HG03066 (cell line): ENCODE measurements at regions not wholly inside any gene's neighbourhood (a gene's known extent, or its start where the extent isn't known, plus 50 kb on each side); places are given as distances from the start of the nearest gene placed in this dataset.
A peak's percentile ranks its signal among the peaks of the same experiment; 100 is the strongest.

Experiments
- ATAC-seq: cut with Tn5 transposase; IDR thresholded peaks from one replicate; pipeline ENCODE4 v1.9.1; 2021; ENCODE audit warnings: low read depth; ENCODE audit not compliant: unreplicated experiment

DNA sequence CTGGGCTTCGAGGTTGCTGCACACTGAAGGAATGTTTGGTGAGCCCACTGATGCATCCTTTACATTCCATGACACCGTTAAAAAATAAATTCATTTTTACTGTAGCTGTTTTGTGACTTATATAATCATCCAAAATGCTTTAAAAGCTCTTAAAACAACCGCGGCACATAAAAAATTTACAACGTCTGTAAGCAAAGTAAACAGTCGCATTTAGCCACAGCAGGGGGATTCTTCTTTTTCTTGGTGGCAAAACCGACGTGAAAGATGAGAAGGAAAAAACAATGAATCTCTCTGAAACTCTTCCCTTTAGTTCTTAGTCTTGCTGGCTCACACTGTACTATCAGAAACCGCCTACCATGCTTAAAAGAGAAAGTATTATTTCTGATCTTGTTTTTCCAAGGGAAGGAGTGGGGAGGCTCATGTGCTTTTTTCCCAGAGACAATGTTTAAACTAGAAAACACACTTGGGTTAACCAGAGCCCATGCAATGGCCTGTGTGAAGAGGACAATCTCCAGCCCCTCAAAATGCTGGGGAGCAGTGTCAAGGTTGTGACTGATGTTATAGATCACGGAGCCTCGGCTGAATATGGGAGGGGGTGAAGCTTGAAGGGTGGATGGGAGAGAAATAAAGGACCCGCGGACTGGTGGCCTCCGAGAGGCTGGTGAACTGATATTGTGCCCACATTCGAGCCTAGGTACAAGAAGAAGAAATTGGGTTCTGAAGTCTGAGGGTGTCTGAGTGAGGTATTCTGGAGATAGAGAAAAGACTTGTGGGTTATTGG lies 91.1 kb downstream of the IRF8 start:
- ATAC-seq, result no peak

GRCh38 chr16:85990861-85991301 lies 91.9 kb downstream of the IRF8 start:
- ATAC-seq, result no peak

DNA sequence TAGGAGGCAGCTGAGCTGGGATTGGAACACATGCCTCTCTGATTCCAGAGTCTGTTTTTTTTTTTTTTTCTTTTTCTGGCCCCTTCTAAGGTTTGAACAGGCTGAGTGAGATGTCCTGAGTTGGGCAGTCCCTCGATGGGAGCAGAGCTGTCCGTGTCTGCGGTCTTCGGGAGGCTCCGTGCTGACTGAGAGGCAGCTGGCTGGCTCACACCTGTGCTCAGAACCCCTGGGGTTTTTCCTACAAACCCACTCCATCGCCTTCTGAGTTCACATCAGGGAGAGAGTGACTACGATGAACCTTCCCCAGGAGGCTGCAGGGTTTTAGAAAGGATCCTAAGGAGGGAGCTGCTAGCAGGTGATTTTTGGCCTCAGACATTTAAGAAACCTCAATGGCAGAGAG lies 92.5 kb downstream of the IRF8 start:
- no peak for ATAC-seq

GRCh38 chr16:85991856-85992255 lies 92.9 kb downstream of the IRF8 start:
- no peak for ATAC-seq

- ATAC-seq, result no peak
Observed at GRCh38 chr16:85992359-85992758, 93.4 kb downstream of the IRF8 start.

DNA sequence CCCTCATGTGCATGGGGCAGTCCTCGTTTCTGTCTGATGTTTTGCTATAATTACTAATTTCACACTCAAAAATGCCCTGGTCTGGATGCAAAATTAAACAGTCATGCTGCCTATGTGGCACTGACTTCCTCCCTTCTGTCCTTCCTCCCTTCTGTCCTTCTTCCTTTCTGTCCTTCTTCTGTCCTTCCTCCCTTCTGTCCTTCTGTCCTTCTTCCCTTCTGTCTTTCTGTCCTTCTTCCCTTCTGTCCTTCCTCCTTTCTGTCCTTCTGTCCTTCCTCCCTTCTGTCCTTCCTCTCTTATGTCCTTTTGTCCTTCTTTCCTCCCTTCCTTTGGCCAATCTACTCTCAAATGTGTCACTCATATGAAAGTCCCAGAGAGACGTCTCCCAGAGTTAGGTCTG lies 93.8 kb downstream of the IRF8 start:
- no peak for ATAC-seq

- ATAC-seq, result no peak
Observed at GRCh38 chr16:85994492-85995490, 95.8 kb downstream of the IRF8 start.

GRCh38 chr16:85995541-85996423 lies 96.8 kb downstream of the IRF8 start:
- no peak for ATAC-seq

GRCh38 chr16:85996843-85997242 lies 97.9 kb downstream of the IRF8 start:
- ATAC-seq, result no peak

DNA sequence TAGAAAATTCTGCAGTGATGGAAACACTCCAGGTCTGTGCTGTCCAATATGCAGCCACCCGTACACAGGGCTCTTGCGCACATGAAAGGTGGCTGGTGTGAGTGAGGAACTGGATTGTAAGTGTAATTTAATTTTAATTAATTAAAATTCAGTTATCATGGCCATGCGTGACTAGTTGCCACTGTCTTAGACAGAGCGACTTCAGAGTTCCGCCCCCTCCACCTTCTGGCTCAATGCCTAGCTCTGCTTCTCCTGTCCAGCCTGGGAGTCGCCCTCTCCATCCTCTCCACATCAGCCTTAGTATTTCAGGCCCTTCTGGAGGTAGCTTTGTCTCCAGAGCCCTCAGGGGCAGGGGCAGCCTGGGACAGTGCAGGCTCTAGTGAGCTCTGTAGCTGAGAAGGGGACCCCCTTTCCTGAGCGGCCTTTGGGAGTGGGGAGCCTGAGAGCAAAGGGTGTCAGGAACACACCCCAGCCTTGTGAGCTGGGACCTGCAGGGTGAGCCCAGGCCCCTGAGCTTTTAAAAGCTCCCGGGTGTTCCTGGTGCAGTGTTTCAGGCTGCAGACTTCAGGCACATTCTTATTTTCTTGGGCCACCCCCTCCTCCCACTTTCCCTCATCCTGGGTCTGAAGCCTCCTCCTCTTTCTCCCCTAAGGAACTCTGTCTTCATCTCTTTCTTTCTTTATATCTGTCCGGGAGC lies 99.4 kb downstream of the IRF8 start:
- ATAC-seq, result no peak

DNA sequence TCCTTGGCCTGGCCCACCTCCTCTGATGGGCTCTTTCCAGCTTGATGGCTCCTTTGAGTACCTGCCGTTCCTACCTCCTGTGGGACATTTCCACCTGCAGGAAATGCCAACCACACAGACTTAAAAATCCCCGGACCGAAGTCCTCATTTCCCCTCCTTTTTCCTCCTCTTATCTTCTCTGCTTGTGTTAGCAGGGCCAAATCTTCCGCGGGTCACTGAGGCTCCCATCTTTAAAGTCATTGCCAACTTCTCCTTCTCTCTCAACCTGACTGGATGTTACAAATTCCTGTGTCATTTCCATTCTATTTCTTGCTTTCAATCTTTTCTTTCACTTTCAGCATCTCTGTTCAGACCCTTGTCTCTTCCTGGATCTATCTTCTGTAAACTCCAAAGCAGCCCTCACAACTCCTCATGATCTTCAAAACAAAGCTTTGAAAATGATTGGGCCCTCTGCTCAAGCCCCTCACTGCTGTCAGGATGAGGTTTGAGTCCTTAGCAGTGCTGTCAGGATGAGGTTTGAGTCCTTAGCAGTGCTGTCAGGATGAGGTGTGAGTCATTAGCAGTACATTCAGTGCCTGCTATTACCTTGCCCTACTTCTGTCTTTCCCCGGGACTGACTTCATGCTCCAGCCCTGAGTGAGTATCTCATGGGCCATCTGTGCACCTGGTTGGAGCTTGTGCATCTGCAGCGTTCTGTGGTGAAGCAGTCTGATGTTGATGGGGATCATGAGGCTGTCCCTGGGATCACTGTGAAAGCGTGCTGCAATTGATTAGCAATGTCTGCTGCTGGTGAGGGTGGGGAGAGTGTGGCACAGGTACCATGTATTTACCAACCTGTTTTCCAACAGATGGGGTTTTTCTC lies 100.1 kb downstream of the IRF8 start:
- ATAC-seq, result no peak

- ATAC-seq, result no peak
Observed at GRCh38 chr16:85999778-86000177, 100.8 kb downstream of the IRF8 start.

DNA sequence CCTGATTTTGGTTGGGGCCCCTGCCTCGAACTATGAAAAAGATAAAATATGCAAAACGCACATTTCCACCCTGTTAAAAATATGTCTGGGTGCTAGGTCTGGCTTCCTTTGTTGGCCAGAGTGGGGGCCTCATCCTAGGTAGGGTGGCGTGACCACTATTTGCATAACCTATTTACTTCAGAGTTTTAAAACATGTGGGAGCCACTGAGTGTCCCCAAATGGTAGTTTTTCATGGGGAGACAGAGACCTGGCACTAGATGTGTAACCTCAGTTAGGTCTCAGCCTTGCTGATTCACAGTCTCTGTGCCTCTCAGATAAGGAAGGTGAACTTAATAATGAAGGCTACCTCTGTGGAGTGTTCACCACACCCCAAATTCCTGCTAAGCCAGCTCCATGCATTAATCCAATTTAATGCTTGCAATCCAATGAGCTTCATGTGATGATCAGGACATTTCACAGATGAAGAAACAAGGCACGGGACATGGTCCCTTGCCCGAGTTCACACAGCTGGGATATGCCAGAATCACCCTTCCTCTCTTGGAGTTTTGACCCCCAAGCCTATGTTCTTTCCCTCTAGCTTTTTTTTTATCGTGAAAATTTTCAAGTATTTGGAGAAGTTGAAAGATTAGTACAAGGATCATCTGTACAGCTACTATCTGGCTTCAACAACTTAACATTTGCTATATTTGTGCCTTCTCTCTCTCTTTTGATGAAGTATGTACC lies 103.4 kb downstream of the IRF8 start:
- peak; percentile 78 for ATAC-seq

- no peak for ATAC-seq
Observed at GRCh38 chr16:86007524-86007923, 108.6 kb downstream of the IRF8 start.

GRCh38 chr16:86010680-86011141 lies 111.7 kb downstream of the IRF8 start:
- no peak for ATAC-seq

GRCh38 chr16:86011532-86011931 lies 112.6 kb downstream of the IRF8 start:
- no peak for ATAC-seq

- no peak for ATAC-seq
Observed at GRCh38 chr16:86012221-86012620, 113.3 kb downstream of the IRF8 start.

DNA sequence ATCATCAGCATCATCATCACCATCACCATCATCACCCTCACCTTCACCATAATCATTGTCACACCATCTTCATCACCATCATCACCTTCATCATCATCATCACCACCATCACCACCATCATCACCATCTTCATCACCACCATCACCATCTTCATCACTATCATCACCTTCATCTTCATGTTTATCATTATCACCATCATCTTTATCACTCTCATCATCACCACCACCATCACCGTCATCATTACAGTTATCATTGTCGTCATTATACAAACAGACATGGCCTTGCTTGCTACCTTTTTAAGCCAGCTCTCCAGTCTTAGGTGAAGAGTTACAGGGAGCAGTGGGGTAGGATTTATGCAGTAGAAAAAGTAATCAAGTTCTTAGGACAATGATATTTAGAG lies 114.9 kb downstream of the IRF8 start:
- no peak for ATAC-seq
